ENCODE measurements at regions not wholly inside any gene's neighbourhood (a gene's known extent, or its start where the extent isn't known, plus 50 kb on each side); places are given as distances from the start of the nearest gene placed in this dataset.

GRCh38 chr2:237243487-237243886 lies 157.8 kb downstream of the COPS8 start:
- DNase-seq (no peak), ATAC-seq (ENCODE audit: low read depth) (no peak)
- Mint-ChIP-seq H3K4me1 (no peaks in the 10 kb centered on the region), H3K36me3 (ENCODE audit: low read depth) (no peaks in the 10 kb centered on the region), H3K9me3 (peaks cover 12% of the 10 kb centered on the region), H3K4me3 (no peak overlapping the region), H3K27me3 (peaks cover 2% of the 10 kb centered on the region), H3K27ac (no peak overlapping the region)
- intact Hi-C loops (cut with micrococcal nuclease): no loop called here
- POLR2A ChIA-PET: no interaction called here
- CTCF ChIA-PET: no interaction called here
- TF ChIP-seq CTCF (IDR thresholded peaks at IDR 0.05): no peak

- ATAC-seq (ENCODE audit: low read depth) (no peak), DNase-seq (no peak)
- POLR2A ChIA-PET: no interaction called here
- TF ChIP-seq CTCF (IDR thresholded peaks at IDR 0.05): no peak
- Mint-ChIP-seq H3K4me1 (no peaks in the 10 kb centered on the region), H3K36me3 (ENCODE audit: low read depth) (no peaks in the 10 kb centered on the region), H3K9me3 (peaks cover 12% of the 10 kb centered on the region), H3K4me3 (no peak overlapping the region), H3K27me3 (peaks cover 2% of the 10 kb centered on the region), H3K27ac (no peak overlapping the region)
- intact Hi-C loops (cut with micrococcal nuclease): no loop called here
- CTCF ChIA-PET: no interaction called here
These were observed 158.5 kb downstream of the COPS8 start for GRCh38 chr2:237244178-237244577.

GRCh38 chr2:237244976-237245646 lies 159.4 kb downstream of the COPS8 start:
- CTCF ChIA-PET: no interaction called here
- no peak for ATAC-seq (ENCODE audit: low read depth)

GRCh38 chr2:237250599-237250998 lies 163.4 kb downstream of the COL6A3 start:
- no peak for TF ChIP-seq CTCF (IDR thresholded peaks at IDR 0.05)
- no peaks in the 10 kb centered on the region for H3K9me3 Mint-ChIP-seq

More at GRCh38 chr2:237244976-237245646, 159.4 kb downstream of the COPS8 start:
- no peak overlapping the region for H3K27ac Mint-ChIP-seq
- no peak for TF ChIP-seq CTCF (IDR thresholded peaks at IDR 0.05)
- no peak overlapping the region for H3K4me3 Mint-ChIP-seq
- H3K36me3 Mint-ChIP-seq (ENCODE audit: low read depth): no peaks in the 10 kb centered on the region
- H3K4me1 Mint-ChIP-seq: no peaks in the 10 kb centered on the region
- POLR2A ChIA-PET: no interaction called here
- intact Hi-C loops (cut with micrococcal nuclease): no loop called here
- peaks cover 7% of the 10 kb centered on the region for H3K27me3 Mint-ChIP-seq
- DNase-seq: no peak
- H3K9me3 Mint-ChIP-seq: peaks cover 12% of the 10 kb centered on the region

GRCh38 chr2:237251986-237252385 lies 162.0 kb downstream of the COL6A3 start:
- no peak for TF ChIP-seq CTCF (IDR thresholded peaks at IDR 0.05)
- ATAC-seq (ENCODE audit: low read depth) (no peak), DNase-seq (no peak)
- POLR2A ChIA-PET: no interaction called here
- no peaks in the 10 kb centered on the region for H3K4me1 Mint-ChIP-seq
- intact Hi-C loops (cut with micrococcal nuclease): no loop called here
- H3K9me3 Mint-ChIP-seq: no peaks in the 10 kb centered on the region
- CTCF ChIA-PET: no interaction called here
- H3K27me3 Mint-ChIP-seq: peaks cover 10% of the 10 kb centered on the region
- no peak overlapping the region for H3K4me3 Mint-ChIP-seq
- H3K36me3 Mint-ChIP-seq (ENCODE audit: low read depth): no peaks in the 10 kb centered on the region
- no peak overlapping the region for H3K27ac Mint-ChIP-seq

More at GRCh38 chr2:237250599-237250998, 163.4 kb downstream of the COL6A3 start:
- ChIA-PET CTCF (no interaction called here), POLR2A (no interaction called here)
- Mint-ChIP-seq H3K36me3 (ENCODE audit: low read depth) (no peaks in the 10 kb centered on the region), H3K27me3 (peaks cover 7% of the 10 kb centered on the region), H3K4me1 (no peaks in the 10 kb centered on the region), H3K4me3 (no peak overlapping the region), H3K27ac (no peak overlapping the region)
- DNase-seq (no peak), ATAC-seq (ENCODE audit: low read depth) (no peak)
- intact Hi-C loops (cut with micrococcal nuclease): no loop called here
